ENCODE measurements at regions not wholly inside any gene's neighbourhood (a gene's known extent, or its start where the extent isn't known, plus 50 kb on each side); places are given as distances from the start of the nearest gene placed in this dataset.
"Not testable (repeated sequence)": the region's sequence is repeated elsewhere in the genome, so short reads cannot be mapped to it uniquely, and the experiment has no call there.

DNA sequence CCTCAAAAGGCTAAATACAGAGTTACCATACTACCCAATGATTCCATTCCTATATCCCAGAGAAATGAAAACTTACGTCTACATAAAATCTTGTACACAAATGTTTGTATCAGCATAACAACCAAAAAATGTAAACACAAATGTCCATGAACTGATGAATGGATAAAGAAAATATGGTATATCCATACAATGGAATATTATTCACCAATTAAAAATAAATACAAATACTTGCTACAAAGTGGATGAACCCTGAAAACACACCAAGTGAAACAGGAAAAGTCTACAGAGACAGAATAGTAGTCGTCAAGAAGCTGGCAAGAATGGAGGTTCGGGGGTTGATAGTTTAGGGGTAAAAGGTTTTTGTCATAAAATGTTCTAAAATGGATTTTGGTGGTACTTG lies 54.0 kb upstream of the ANKRD28 start:
- DNase-seq (ENCODE audit: low read depth in 2 of 2): no peak

- DNase-seq (ENCODE audit: low read depth in 2 of 2): peak; percentile 37 to 43
Measured at GRCh38 chr3:15858547-15859506, 61.0 kb upstream of the ANKRD28 start.

- peak; percentile 60 to 76 for DNase-seq (ENCODE audit: low read depth in 2 of 2)
Measured at GRCh38 chr3:15859507-15860013, 61.8 kb upstream of the ANKRD28 start.

DNA sequence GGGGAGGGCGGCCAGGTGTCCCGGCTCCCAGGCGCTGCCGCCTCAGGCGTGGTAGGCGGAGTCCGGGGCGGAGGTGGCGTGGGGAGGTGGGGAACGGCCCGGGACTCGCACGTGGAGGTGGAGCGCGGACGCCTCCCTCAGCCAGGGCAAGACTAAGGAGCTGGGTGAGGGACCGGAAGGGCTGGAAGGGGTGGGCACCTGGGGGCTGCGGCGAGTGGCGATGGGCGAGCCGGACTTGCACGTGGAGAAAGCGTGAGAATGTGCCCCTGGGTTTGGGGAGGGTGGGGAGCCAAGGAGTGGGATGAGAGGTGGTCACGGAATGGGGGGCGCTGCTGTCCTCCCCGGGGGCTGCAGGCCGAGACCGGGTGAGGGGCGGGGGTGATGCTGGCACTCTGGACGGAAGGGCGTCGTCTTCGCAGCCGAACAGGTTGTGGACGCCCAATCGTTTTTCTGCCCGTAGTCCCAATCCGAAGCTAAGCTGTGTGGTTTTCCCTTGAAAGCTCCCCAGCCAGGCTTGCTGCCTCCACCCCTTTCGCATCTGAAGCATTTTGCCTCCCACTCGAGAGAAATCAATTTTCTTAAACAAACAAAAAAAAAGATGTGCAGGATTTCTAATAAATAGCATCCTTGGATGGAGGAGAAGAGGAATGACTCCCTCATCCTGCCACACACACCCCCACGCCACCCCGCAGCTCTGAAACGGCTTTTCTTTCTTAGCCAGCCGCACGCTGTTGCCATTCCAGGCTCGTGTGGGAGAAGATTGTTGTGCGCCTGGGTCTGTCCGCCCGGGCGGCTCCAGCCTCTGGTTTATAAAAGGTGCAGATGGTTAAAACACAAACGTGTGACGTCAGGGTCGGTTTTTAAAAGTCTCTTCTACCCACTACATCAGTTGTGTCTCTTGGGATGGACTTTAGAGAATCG lies 62.5 kb upstream of the ANKRD28 start:
- peak; percentile 7 to 10 for DNase-seq (ENCODE audit: low read depth in 2 of 2)

DNA sequence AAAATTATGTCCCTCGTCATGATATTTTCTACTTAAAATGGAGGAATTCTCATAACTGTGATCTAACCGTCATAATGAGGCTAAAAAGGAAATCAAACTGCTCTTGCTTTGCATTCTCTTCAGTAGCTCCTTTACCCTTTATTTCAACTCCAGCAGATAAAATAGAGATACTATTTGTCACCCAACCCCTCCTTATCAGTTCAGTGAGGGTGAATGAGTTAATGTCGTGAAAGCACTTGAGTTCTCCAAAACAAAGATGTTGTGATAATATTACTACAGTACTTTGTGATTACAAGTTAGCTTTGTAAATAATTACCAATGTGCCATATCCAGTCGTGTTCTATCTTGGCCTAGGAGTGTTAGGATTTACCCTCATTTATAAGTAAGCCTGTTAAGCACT lies 63.4 kb upstream of the ANKRD28 start:
- DNase-seq (ENCODE audit: low read depth in 2 of 2): no peak

GRCh38 chr3:15872807-15873206 lies 75.0 kb upstream of the ANKRD28 start:
- DNase-seq (ENCODE audit: low read depth in 2 of 2): no peak

DNA sequence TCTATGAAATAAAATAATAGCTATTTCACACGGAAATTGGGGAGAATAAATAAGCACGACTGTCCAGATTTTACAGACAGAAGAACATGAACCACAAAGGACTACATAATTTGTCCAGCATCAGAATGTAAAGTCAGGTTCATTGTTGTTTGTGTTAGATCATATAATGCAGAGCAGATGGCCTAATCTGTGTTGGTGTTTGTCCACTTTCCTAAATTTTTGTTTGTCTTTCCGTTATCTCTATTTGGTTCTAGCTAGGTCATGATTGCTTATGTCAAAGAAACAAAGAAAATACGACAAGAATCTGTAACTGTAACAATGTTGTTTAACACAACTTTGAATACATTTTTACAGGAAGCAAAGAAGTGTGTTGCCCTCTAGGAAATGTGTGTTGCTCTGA lies 75.6 kb upstream of the ANKRD28 start:
- DNase-seq (ENCODE audit: low read depth in 2 of 2): no peak

DNA sequence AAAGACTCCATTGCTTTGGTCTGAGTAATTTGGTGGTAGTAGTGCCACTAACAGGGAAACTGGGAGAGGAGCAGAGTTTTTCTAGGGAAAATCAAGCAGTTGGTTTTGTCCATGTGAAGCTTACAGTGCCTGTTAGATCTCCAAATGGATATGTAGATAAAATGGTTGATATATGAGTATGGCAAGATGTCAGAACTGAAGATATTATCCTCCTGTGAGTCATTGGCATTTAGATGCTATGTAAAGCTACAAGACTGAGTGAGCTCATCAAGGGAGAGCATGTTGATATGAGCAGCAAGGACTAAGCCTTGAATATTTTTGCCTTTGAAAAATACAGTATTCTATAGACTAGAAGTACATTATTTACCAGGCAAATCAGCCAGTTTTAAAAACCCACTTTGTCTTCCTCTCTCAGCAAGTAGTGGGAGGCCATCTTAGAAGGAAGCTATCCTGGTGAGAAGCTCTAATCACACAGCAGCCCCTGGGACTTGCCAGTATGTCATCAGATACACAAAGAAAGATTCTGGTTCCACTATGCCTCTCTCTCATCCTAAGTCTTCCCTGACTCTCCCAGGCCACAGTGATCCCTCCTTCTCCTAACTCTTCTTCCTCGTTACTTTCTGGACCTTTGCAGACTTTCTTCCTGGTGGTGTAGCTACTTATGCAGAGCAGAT lies 77.4 kb upstream of the ANKRD28 start:
- DNase-seq (ENCODE audit: low read depth in 2 of 2): no peak

DNA sequence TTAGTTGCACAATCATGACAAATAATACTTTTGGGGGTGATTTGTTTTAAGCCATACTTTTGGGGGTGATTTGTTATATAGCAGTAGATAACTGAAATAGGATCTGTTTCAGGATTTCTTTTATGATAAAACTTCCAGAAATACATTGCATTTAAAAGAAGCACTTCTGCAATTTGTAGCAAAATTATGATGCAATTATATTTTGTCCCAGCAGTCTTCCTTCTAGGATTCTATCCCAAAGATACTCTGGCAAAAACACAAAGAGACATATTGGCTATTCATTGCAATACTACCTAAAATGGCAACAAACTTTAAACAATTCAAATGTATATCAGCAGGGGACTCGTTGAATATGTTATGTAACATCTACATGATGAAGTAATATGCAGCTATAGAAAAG lies 78.9 kb upstream of the ANKRD28 start:
- no peak for DNase-seq (ENCODE audit: low read depth in 2 of 2)

GRCh38 chr3:15877813-15878212 lies 80.0 kb upstream of the ANKRD28 start:
- no peak for DNase-seq (ENCODE audit: low read depth in 2 of 2)

- DNase-seq (ENCODE audit: low read depth in 2 of 2): not testable (repeated sequence)
Measured at GRCh38 chr3:15879787-15880186, 82.0 kb upstream of the ANKRD28 start.

DNA sequence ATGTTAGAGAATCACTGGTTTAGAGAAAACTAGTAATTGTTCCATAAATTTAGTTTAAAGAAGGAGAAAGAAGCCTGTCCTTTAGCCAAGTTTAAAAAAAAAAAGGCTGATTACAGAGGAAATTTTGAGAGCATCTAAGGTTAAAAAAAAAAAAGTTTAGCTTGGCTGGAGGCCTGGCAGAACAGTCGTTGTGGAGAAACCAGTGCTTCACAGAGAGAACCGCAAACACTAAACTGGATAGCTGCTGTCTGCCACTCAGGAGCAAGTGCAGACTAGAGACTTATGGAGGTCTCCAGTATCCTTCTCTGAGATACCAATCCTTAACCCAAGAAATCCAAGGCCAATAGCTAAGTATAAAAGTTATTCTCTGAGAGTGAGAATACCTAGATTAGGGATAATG lies 84.8 kb upstream of the ANKRD28 start:
- no peak for DNase-seq (ENCODE audit: low read depth in 2 of 2)

DNA sequence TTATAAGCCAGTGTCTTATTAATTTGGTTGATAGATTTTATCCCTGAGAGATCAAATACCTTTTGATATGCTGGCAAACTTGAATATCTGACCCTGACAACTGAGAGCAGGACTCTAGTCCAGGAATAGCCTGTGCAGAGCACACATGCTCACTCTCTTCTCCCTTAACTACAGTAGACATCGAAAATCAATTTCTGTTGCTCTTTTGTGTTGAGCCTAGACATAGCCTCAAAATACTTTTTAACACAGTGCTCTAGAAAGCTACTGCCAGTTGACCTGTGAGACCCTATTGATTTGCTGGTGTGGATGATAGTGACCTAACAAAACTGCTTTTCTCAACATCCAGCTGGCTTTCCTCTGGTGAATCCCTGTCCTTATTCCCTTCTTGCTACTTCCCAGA lies 86.4 kb upstream of the ANKRD28 start:
- no peak for DNase-seq (ENCODE audit: low read depth in 2 of 2)

DNA sequence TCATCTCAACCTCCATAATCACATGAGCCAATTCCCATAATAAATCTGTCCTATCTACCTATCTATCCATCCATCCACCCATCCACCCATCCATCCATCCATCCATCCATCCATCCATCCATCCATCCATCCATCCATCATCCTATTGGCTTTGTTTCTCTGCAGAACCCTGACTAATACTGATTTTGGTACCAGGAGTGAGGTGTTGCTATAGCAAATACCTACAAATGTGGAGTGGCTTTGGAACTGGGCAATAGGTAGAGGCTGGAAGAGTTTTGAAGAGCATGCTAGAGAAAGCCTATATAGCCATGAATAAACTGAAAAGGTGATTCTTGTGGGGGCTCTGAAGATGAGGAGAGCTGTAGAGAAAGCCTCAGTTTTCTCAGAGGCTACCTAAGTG lies 88.7 kb upstream of the ANKRD28 start:
- DNase-seq (ENCODE audit: low read depth in 2 of 2): no peak

DNA sequence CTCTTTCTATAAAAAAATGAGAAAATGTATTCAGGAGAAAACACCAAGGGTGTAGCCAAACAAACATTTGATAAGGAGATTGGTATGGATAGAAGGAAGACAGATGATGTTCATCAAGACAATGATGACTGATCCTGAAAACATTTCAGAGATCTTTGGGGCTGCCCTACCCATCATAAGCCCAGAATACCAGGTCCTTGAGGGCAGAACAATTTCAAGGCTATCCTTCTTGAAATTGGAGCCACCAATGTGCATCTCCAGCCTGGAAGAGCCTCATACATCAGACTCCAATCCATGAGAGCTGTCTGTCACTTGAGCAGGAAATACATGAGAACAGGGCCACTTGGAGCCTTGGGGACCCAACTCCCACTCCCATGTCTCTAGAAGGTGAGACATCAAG lies 89.5 kb upstream of the ANKRD28 start:
- no peak for DNase-seq (ENCODE audit: low read depth in 2 of 2)

GRCh38 chr3:15889936-15890335 lies 92.2 kb upstream of the ANKRD28 start:
- DNase-seq (ENCODE audit: low read depth in 2 of 2): no peak

- no peak for DNase-seq (ENCODE audit: low read depth in 2 of 2)
Measured at GRCh38 chr3:15892311-15893227, 94.8 kb upstream of the ANKRD28 start.

DNA sequence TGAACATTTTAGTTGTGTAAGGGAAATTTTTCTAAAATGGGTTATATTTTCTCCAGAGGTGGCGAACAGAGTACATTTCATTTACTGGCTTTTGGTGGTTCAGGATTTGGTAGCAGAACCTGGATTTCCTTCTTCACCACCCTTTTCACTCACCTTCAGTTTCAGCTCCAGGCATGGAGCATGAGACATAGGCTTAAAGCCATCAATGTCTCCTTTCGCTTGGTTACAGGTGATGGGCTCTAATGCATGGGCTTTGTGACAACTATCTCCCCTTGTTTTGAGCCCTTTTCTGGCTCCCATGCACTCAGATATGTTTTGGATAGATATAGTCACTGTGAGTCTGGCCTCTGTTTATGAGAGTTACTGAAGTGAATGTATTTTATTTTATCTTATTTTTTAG lies 96.6 kb upstream of the ANKRD28 start:
- DNase-seq (ENCODE audit: low read depth in 2 of 2): no peak

DNA sequence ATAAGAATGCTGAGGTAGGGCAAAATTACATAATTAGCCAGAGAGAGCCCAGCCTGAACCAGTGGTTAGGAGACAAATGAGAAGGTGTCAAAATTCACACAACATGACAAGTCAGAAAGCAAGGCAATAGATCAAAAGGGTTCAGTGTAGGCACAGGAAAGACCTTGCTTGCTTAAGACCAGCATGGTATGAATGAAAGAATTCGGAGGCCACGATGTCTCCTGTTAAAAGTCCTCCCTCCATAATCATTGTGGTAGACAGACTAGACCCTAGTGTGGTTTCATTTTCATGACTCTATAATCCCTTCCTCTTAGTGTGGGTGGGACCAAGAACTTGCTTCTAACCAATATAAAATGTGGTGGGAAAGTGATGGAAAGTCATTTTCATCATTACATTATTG lies 98.7 kb upstream of the ANKRD28 start:
- DNase-seq (ENCODE audit: low read depth in 2 of 2): no peak

DNA sequence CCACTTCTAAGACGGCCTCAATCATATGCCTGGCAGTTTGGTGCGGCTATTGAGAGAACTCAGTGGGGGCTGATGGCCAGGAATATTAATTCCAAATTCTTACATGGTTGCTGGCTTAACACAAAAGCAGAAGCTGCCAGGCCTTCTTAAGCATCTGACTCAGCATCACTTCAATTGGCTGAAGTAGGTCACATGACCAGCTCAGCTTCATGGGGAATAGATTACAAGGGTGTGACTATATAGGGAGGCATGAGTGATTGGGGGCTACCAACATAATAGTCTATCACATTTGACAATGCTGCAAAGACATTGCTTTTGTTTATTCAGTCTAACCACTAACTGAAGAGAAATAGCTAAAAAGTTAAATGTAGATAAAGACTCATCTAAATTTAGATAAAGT lies 101.6 kb upstream of the ANKRD28 start:
- DNase-seq (ENCODE audit: low read depth in 2 of 2): no peak

- DNase-seq (ENCODE audit: low read depth in 2 of 2): no peak
Measured at GRCh38 chr3:15903164-15903563, 105.4 kb upstream of the ANKRD28 start.

Data from stimulated activated CD4-positive, alpha-beta T cell treated with anti-CD3 and anti-CD28 coated beads, Interleukin-1b, Interleukin-23, amount 100 ng/mL, for 4 hours (primary cell).